ENCODE measurements at regions not wholly inside any gene's neighbourhood (a gene's known extent, or its start where the extent isn't known, plus 50 kb on each side); places are given as distances from the start of the nearest gene placed in this dataset.

DNA sequence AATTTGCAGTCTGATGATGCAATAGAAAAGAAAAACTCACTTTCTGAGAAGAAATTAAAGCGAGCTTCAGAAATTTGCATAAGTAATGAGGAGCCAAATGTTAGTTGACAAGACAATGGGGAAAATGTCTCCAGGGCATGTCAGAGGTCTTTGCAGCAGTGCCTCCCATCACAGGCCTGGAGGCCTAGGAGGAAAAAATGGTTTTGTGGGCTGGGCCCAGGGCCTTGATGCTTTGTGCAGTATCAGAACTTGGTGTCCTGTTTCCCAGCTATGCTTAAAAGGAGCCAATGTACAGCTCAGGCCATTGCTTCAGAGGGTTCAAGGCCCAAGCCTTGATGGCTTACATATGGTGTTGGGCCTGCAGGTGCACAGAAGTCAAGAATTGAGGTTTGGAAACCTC, 298.4 kb downstream of the SMARCA2 start:
- no peak for DNase-seq

DNA sequence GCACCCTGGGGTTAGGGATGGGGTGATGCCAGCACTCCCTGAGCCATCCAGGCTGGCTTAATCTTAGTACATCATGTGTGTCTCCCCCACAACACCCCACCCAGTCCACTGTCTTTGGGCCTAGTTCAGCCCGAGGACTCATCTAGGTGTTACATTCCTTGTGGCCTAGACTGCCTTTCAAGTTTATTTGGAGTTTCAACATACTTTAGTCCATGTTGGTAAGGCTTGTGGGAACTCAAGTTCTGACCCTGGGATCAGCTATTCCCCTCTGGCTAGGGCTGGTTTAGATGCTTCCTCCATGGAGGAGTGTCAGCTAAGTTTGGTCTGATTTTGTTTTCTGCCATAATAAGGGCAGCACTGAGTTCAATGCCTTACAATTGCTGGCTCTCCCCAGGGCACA, 302.4 kb downstream of the SMARCA2 start:
- no peak for DNase-seq

DNA sequence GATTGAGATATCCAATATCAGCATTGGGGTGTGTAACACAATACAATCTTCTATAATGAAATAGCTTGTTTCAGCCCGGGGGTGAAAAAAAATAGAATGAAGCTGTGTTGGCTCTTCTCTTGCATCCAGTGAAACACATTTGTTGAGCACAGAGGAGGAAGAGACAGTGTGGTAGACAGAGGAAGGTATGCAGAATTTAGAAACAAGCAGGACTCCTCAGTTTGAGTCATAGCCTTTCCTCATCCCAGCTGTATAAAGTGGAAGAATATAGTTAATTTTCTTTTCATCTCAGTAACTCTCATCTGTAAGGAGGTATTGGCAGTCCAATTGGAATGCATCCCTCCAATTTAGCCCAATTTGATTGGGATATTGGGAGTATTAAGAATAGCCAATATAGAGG, 302.2 kb upstream of the VLDLR start:
- DNase-seq = no peak

DNA sequence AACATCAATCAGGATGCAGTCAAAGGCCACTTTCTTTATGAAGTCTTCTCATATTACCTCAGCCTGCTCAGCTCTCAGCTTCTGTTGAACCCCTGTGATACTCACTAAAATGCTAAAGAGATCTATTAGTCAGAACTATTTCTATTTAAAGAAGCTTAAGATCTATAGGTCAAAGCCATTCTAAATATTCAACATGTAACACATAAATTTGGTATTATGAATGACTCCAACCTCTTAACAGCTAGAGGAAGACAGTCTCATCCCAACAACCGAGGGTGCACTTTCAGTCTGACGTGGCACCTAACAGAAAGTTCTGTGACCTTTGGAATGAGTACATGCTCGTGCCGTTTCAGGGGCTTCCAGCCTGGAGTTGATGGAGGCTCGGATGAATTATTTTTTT, 301.5 kb upstream of the VLDLR start:
- no peak for DNase-seq

DNA sequence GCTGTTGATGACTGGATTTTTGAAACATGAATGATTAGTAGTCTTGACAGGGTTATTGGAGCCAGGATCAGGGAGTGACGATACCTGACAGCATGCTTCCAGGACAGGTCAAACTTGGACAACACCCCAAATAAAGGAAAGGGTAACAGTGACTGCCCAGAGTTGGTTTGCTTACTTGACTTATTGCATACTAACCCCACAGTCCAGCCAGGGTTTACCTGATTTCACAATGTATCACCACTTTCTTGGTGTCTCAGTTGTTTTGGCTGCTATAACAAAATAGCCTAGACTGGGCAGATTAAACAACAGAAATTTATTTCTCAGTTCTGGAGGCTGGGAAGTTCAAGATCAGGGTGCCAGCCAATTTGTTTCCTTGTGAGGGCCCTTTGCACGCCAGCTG, 301.0 kb upstream of the VLDLR start:
- DNase-seq = no peak

DNA sequence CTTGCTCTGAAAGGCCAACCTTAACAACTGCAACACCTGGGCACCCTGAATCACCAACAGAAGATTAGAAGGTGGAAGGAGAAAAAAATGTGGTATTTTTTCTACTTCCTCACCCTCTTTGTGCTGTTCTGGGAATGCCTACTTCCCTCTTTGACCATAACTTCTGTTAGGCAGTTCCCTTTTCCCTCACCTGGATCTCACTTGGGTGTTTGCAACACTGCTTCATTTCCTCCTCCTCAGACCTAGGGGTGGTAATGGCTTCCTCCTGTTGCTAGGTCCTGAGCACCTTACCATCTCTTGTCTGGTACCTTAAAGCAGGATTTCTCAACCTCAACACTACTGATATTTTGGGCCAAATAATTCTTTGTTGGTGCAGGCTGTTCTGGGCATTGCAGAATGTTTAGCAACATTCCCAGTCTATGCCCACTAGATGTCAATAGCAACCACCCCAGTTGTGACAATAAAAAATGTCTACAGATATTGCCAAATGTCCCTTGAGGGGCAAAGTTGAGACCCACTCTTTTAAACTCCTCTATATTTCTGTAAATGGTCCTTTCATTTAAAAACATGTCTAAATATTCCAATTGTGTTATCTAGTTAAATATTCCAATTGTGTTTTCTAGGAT, 300.0 kb upstream of the VLDLR start:
- DNase-seq = no peak

DNA sequence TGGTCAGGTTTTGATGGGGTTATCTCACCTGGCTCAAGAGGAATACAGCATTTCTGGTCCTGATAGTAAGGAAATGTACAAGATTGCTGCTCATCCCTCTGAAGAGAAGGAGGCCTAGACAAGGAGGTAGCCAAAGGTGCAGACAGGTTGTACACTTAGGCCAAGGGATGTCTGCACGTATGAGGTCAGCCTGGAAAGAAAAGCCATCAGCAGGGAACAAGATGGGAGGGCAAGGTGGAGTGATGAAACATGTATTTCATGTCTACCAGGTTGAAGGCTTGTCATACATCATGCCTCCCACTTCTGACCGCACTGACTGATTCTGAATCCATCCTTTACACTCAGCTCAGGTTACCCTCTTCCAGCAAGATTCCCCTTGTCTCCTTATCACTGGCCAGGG, 296.8 kb upstream of the VLDLR start:
- no peak for DNase-seq

DNA sequence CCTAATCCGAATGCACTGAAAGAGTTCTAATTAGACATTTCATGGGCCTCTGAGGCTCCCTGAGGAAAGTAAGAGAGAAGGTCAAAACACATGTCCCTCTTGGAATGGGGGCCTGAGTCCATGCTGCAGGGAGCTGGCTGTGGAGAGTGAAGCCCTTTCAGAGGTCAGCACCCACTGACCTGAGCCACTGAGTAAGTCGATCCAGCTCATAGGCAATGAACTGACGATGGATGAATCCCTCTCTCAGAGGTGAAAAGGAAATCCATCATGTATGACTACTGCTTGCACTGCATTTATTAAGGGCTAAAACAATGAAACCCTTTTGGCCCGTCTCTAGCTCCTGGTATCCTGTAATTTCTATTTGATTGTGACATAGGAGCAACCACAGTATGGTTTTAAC, 288.9 kb upstream of the VLDLR start:
- no peak for DNase-seq

DNA sequence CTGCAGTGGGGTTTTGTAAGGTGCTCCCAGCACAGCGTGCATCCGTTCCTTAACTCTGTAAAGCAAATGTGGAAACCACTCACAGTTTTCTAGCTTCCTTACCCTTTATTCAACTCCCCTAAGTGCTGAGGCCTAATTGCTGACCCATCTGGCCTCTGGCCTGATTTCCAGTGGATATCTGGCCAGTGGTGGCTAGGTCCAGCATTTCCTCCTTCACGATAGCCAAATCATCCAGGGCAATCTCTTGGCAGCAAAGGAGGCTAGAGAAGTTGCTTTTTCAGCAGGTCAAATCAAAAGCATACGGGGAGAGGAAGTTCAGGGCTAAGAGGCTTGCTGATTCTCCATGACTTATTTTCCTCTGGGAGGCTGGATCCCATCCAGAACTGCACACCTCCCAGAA, 286.3 kb upstream of the VLDLR start:
- DNase-seq = peak in 1 of 3 donors; percentile 42

DNA sequence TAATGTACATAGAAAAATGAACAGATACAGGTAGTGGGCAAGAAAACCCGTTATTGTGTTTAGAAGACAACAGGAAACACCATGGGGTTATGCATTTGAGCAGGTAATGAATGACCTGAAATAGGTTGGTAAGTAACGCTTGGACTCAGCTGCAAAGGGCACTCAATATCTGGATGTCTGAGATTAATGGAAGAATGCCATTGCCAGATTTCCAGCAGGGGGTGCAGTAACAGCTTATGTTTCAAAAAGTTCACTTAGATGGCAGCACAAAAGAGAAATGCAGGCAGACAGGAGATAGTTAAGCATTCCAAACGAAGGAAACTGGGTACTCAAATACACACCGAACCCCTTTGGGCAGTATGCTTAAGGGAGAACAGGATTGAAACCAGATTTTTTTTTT, 285.5 kb upstream of the VLDLR start:
- no peak for DNase-seq

DNA sequence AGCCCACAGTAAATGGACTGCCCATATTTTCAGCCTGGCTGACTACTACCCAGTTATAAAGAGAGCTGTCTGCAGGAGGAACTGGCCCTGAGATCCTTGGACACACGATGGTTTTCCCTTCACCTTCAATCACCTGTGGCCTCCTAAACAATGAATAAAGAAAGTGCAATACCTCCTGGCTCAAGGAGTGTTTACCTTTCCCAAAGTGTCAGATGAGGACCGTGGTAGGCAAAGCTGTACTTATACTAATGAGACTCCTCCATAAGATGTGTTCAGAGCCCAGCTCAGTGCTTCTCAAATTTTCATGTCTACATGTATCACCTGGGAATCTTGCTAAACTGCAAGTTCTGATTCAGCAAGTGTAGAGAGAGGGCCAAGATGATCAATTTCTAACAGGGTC, 284.5 kb upstream of the VLDLR start:
- peak in 1 of 3 donors; percentile 29 for DNase-seq

DNA sequence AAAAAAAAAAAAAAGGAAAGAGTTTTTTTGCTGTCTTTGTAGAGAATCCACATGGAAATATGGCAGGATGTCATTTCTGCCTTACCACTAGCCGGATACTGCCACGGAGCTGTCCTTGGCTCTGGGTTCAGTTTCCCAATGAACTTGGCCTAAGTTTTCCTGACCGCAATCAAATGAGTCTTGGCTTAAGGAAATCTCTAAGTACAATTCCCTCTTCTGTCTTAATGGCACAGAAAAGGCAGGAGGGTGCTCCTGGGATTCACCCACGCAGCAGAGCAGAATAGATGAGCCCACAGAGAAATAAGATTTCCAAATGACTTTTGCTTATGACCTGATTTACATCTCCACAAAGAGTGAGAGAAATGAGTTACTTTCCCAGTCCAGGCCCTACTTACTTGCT, 284.0 kb upstream of the VLDLR start:
- DNase-seq = peak in 2 of 3 donors; percentile 54 to 76

DNA sequence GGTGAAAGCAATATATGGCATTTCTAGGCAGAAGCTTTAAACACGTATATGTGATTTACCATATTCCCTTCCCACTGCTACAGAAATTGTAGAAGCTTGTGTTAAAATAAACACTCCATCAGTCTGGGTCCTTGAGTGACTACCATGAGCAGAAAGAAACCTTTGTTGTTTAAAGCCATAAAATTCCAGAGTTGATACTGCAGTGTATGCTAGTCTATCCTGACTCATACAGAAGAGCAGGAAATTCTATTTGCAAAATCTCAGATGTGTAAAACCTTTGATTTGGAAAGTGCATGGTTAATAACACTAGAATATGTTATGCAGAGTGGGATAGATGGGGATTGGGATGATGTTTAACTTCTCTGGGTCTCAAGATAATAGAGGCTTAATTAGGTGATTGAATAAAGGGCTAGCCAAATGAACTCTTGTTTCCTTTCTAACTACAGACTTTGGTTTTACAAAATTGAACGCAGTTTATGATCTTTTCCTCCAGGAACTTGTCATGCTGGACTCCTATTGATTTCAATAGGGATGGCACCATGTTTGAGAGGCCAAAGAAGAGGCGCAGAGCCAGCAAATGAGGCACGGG, 282.7 kb upstream of the VLDLR start:
- DNase-seq = no peak

DNA sequence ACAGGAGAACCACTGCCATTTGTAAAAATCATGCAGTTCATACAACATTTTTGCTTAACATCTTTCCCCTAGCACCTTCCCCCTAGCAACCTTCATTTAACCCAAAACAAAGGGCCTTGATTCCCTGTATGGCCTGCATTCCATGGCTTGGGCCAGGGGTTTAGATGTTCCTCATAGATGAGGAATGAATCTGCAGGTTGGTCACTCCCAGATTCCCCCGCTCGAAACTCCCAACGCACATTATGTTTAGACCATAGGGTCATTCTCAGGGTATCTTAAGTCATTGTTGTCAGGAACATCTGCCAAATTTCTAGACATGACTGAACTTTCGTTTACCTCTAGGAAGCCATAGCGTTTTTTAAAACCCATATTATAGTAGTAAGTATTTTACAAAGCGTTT, 282.2 kb upstream of the VLDLR start:
- peak in 1 of 3 donors; percentile 43 for DNase-seq

DNA sequence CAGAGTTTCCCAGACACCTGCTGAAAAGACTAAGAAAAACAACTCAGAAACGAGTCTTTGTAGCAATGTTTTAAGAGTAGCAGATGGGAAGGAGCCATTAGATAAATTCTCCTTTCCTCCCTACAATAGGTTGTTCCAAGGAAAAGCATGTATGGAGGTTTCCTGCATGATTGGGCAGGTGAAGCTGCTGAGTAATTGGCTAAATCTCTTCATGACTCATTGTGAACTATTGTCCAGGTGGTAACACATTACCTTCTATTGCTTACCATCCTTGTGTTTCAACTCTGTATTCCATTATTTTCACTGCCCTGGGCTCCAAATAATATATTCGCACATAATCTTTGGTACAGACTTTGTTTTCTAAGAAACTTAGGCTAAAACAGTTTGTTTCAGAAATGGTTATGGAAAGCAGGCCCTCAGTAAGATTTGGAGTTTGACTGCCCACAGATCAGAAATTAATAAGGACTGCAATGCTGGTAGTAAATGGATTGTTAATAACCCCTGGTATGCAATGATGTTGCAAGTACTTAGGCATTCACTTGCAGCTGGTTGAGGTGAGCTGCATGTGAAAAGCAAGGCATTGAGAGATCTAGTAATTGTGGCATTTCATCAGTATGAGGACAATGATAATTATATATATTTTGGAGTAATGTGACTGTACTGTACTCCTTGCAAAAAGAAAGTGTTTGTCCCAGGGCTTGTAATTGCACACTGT, 281.4 kb upstream of the VLDLR start:
- no peak for DNase-seq

DNA sequence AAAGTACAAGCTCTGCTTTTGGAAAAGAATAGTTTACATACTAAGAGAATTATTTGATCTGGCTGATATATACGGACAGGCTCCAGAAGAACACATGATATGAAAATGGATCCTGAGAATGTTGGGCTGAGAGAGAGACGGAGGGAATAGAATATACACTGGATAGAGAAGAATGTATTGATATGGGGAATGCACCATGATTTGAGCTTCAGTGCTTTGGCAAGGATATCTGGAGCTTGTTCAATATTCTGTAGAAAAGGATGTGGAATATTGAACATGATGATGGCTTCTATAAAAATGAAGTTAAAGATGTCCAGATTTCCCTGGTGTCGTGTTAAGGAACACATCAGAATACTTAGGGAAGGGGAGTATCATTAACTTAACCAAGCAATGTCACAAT, 280.5 kb upstream of the VLDLR start:
- peak; percentile 26 to 66 (median 29) for DNase-seq

DNA sequence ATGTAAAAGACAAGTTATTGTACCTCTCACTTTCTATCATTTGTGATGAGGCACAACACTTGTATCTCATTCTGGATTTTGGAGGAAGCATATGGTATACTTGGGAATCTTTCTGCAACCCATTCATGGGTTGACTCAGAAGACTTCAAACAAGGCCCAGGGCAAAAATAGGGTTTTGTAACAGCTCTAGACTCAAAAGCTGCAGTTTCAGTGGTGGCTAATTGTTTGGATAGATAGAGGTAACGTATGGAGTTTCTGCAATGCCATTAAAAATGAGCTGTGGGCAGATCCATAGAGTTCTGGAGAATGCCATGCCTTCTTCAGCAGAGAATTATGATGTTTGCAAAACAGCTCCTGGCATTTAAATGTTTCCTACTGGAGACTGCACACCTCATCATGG, 279.6 kb upstream of the VLDLR start:
- DNase-seq = no peak

DNA sequence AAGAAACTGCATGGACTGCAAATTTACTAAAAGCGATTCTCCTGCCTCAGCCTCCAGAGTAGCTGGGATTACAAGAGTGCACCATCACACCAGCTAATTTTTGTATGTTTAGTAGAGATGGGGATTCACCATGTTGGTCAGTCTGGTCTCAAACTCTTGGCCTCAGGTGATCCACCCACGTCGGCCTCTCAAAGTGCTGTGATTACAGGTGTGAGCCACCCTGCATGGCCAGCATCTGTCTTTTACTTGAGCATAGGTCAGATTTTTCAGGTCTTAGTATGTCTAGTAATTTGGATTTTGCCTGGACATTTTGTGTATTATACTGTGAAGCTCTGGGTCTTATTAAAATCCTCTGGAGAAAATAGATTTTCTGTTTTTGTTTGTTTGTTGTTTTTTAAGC, 277.8 kb upstream of the VLDLR start:
- DNase-seq = no peak

DNA sequence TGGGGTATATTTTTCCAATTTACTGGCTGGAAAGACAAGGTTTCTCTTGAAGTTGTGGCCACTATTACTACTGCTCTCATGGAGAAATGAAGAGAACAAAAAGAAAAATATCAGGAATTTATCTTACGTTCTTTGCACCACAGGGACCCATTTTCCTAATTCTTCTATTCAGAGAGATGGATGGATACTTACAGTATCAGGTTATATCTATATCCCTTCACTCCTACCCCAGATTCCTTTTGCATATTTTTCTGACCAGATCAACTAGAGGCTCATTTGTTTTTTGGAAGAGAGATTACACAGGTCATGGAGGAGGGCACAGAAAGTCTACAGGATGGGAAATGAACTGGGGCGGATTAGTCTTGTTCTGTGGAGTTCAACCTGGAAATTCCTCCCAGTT, 277.2 kb upstream of the VLDLR start:
- DNase-seq = no peak

DNA sequence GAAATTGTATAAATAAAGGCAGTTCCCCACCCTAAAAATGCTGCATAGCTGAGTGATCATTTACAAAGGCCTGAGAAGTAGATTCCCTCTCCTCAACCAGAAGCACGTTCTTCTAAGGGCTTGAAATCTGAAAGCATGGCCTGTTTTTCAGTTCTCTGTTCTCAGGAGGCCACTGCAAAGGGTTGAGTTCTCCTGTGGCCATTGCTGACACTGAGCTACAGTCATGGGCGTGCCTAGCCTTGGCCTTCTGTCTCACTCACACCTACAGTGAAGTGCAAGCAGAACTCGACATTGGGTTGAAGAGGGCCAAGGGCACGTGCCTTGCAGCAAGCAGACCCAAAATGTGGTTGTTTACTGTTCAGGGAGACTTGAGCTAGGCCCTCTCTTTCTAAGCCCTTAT, 276.6 kb upstream of the VLDLR start:
- DNase-seq = no peak

DNA sequence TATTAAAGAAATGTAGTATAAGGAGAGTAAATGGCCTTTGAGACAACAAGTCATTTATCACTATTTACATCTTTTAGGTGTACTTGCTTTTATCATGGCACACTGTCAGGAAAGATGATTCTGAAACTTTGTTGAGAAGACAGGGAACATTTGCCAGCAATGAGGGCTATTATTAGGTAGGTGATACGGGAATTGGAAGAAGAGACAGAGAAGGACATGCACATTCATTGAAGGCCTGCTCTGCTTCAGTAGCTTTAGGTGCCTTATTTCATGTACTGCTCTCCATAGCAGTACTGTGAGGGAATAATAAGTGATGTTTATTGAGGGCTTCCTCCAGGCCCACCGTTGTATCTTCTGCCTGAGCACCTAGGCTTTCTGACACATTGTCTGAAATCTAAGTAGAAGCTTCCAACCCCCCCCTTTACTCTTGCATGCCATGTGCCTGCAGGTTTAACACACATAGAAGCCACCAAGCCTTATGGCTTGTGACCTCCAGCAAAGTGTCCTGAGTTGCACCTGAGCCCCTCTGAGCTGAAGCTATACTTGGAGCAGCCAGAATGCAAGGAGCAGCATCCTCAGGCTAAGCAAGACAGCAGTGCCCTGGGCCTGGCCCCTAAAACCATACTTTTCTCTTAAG, 275.2 kb upstream of the VLDLR start:
- no peak for DNase-seq

DNA sequence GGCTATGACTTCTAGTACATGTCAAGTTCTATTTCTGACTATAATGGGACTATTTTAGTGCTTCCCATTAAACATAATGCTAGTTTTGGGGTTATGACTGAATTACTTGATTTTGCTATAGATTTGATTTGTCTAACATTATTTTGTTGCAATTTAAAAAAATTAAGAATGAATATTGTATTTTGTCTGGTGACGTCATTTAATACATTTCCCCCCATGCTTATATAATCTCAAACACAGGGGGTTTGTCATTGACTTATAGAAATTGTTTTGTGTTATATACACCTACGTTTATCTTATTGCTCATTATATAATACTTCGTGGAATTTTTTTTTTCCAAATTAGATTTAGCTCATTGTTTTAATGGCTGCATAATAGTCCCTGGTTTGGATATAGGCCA, 270.3 kb upstream of the VLDLR start:
- no peak for DNase-seq

DNA sequence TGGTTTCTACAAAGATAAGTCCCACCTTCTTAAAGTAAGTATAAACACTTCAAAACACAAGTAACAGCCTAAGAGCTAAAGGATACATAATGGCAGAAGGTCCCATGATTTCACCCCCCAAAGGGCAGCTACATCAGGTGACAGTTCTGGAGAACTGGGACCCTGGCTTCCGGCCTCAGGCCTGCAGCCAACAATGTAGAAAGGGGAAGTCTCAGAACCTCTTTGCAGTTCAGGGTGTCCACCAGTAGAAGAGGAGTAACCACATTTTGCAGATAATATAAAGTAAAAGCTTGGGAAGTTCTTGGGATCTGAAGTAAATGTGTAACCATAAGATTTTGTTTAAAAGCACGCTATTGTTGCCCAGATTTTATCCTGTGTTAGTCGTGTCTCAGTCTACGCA, 267.4 kb upstream of the VLDLR start:
- no peak for DNase-seq
